OCI-LY7 (cell line): ENCODE measurements at regions not wholly inside any gene's neighbourhood (a gene's known extent, or its start where the extent isn't known, plus 50 kb on each side); places are given as distances from the start of the nearest gene placed in this dataset.

Experiments
- BruUV-seq: library from RNA; stranded (reverse); fragments of 400-500 nt; replicated peaks from 2 replicates; lab custom pipeline; 2021; lab: Mats Ljungman, UMichigan
- CTCF ChIA-PET: fragments of 300-600 bp; sonication (Branson Sonifier 250); formaldehyde crosslinking; loops from one replicate; lab custom pipeline; 2022; ENCODE audit warnings: antibody characterized with exemption; ENCODE audit not compliant: unreplicated experiment; lab: Charles Lee
- POLR2A ChIA-PET: fragments of 300-600 bp; sonication (Branson Sonifier 250); formaldehyde crosslinking; loops from one replicate; lab custom pipeline; 2022; ENCODE audit warnings: antibody characterized with exemption; lab: Charles Lee
- DNase-seq: peaks from one replicate; pipeline ENCODE4 v3.0.0-alpha.2; 2015; ENCODE audit warnings: low spot score
- H2AFZ ChIP-seq: fragments of 200-600 bp; sonication (generic), shearing (Covaris generic); 2 replicates; pipeline ENCODE4 v1.6.1; 2014; ENCODE audit warnings: mild to moderate bottlenecking, antibody characterized with exemption, low read length, moderate library complexity
- H3K27ac ChIP-seq: fragments of 200-600 bp; sonication (generic); 2 replicates; pipeline ENCODE4 v1.5.1; 2014; ENCODE audit warnings: mixed run types, low read depth, mild to moderate bottlenecking, moderate library complexity, low read length, inconsistent platforms; ENCODE audit not compliant: poor library complexity, severe bottlenecking
- H3K36me3 ChIP-seq: fragments of 200-600 bp; sonication (generic); 2 replicates; pipeline ENCODE4 v1.6.1; 2014; ENCODE audit warnings: mild to moderate bottlenecking, antibody characterized with exemption, low read length, moderate library complexity, mixed read lengths; ENCODE audit not compliant: insufficient read depth
- H3K4me1 ChIP-seq: fragments of 200-600 bp; sonication (generic); 2 replicates; pipeline ENCODE4 v1.5.1; 2014; ENCODE audit warnings: mild to moderate bottlenecking, low read length; ENCODE audit not compliant: insufficient read depth, poor library complexity, severe bottlenecking
- H3K4me2 ChIP-seq: fragments of 200-600 bp; sonication (generic); 2 replicates; pipeline ENCODE4 v1.6.1; 2014; ENCODE audit warnings: mild to moderate bottlenecking, low read length
- H3K4me3 ChIP-seq: fragments of 200-600 bp; sonication (generic); 2 replicates; pipeline ENCODE4 v1.5.1; 2014; ENCODE audit warnings: mild to moderate bottlenecking, low read depth, low read length; ENCODE audit not compliant: poor library complexity, severe bottlenecking
- H3K79me2 ChIP-seq: fragments of 200-600 bp; sonication (generic); 2 replicates; pipeline ENCODE4 v1.6.1; 2016; ENCODE audit warnings: low read depth, mild to moderate bottlenecking, low read length, moderate library complexity, mixed read lengths; ENCODE audit not compliant: insufficient read depth
- H3K9me2 ChIP-seq: fragments of 200-600 bp; sonication (generic); 2 replicates; pipeline ENCODE4 v1.6.1; 2016; ENCODE audit warnings: mild to moderate bottlenecking, low read length, mixed read lengths; ENCODE audit not compliant: insufficient read depth
- H3K9me3 ChIP-seq: fragments of 200-600 bp; sonication (generic); 2 replicates; pipeline ENCODE4 v1.6.1; 2014; ENCODE audit warnings: mild to moderate bottlenecking, mixed run types, low read length, mixed read lengths
- H4K20me1 ChIP-seq: fragments of 200-600 bp; sonication (generic); 2 replicates; pipeline ENCODE4 v1.6.1; 2014; ENCODE audit warnings: mild to moderate bottlenecking, antibody characterized with exemption, low read length, moderate library complexity, mixed read lengths; ENCODE audit not compliant: insufficient read depth
- EZH2phosphoT487 ChIP-seq: fragments of 200-600 bp; sonication (generic); IDR thresholded peaks from 2 replicates; pipeline ENCODE4 v1.6.1; 2018; ENCODE audit warnings: low read depth, borderline replicate concordance, mild to moderate bottlenecking, mixed run types, antibody characterized with exemption, low read length, moderate library complexity, mixed read lengths
- intact Hi-C: fragments of 100-400 bp; cut with micrococcal nuclease; formaldehyde crosslinking; loops from one replicate; pipeline ENCODE4 v1.10.0; 2022; ENCODE audit not compliant: unreplicated experiment
- TF ChIP-seq, protein P1 (sequence below): fragments of 200-600 bp; sonication (generic); conservative IDR thresholded peaks from 2 replicates; pipeline ENCODE4 v1.5.1; 2014; ENCODE audit warnings: mild to moderate bottlenecking, antibody characterized with exemption, low read length, moderate library complexity, mixed read lengths

DNA sequence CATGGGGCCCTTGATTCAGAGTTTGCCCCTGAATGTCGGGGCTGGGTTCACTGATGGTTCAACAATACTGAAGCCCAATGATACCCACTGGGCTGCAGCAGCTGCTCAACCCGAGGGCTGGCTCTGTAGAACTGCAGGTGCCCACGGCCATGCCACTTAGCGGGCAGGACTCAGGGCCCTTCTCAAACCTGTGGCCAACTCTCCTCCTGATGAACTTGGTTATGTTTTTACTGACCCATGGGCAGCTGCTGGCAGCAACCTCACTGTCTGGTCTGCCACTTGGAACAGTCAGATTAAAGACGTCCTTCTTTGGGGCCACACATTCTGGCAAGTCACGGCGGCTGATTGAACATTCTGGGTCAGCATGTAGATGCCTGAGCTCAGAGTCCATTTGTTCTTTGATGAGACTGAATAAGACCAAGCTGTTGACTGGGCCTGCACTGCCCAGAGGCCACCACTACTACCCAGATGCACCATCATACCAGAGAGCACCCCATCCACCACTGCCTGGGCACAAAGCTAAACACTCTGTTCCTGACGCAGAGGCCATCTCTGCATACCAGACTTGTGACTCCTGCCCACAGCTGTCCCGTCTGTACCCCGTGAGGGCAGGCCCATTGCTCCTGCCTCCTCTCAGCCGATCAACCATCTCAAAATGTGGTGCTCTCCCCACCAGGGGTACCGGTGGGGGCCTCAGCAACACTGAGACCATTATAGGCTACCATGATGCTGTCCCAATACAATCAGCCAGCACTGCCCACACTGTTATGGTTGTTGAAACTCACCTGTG, 67.8 kb downstream of the SHANK2 start:
- ChIA-PET CTCF (no interaction called here), POLR2A (no interaction called here)
- Histone ChIP-seq H2AFZ (no peak overlapping the region), H3K27ac (no peak overlapping the region), H4K20me1 (no peaks in the 10 kb centered on the region), H3K4me1 (no peaks in the 10 kb centered on the region), H3K9me3 (no peaks in the 10 kb centered on the region), H3K36me3 (no peaks in the 10 kb centered on the region), H3K79me2 (no peaks in the 10 kb centered on the region), H3K9me2 (no peaks in the 10 kb centered on the region), H3K4me2 (no peak overlapping the region), H3K4me3 (no peak overlapping the region)
- intact Hi-C loops = no loop called here
- TF ChIP-seq, protein P1, sequence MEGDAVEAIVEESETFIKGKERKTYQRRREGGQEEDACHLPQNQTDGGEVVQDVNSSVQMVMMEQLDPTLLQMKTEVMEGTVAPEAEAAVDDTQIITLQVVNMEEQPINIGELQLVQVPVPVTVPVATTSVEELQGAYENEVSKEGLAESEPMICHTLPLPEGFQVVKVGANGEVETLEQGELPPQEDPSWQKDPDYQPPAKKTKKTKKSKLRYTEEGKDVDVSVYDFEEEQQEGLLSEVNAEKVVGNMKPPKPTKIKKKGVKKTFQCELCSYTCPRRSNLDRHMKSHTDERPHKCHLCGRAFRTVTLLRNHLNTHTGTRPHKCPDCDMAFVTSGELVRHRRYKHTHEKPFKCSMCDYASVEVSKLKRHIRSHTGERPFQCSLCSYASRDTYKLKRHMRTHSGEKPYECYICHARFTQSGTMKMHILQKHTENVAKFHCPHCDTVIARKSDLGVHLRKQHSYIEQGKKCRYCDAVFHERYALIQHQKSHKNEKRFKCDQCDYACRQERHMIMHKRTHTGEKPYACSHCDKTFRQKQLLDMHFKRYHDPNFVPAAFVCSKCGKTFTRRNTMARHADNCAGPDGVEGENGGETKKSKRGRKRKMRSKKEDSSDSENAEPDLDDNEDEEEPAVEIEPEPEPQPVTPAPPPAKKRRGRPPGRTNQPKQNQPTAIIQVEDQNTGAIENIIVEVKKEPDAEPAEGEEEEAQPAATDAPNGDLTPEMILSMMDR = no peak
- no peak for TF ChIP-seq EZH2phosphoT487
- BruUV-seq = no TSS peak
- DNase-seq = no peak

DNA sequence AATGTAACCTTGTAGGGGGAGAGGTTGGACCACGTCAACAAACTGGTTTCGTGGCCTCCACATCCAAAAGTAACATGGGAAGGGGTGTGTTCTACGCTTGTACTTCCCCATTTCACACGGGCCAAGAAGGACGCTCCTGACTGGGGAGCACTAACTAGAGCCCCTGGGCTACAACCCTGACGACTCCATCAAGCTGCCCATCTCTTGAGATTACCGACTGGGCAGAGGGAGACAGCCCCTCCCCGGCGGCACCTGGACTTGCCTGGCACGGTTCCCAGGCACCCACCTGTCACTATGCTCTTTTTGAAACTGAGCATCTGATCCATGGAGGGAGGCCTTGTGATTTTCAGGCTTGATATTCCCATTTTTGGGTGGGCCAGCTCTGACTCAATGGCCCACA, 68.5 kb downstream of the SHANK2 start:
- no peak overlapping the region for H3K4me3 ChIP-seq
- H2AFZ ChIP-seq = no peak overlapping the region
- intact Hi-C loops = no loop called here
- H3K36me3 ChIP-seq = no peaks in the 10 kb centered on the region
- no peaks in the 10 kb centered on the region for H3K9me2 ChIP-seq
- no peak overlapping the region for H3K27ac ChIP-seq
- H3K9me3 ChIP-seq = no peaks in the 10 kb centered on the region
- TF ChIP-seq, protein P1 = no peak
- no peak for TF ChIP-seq EZH2phosphoT487
- H3K4me1 ChIP-seq = no peaks in the 10 kb centered on the region
- H3K79me2 ChIP-seq = no peaks in the 10 kb centered on the region
- no peaks in the 10 kb centered on the region for H4K20me1 ChIP-seq
- ChIA-PET CTCF (no interaction called here), POLR2A (no interaction called here)
- H3K4me2 ChIP-seq = no peak overlapping the region
- no peak for DNase-seq
- no TSS peak for BruUV-seq

DNA sequence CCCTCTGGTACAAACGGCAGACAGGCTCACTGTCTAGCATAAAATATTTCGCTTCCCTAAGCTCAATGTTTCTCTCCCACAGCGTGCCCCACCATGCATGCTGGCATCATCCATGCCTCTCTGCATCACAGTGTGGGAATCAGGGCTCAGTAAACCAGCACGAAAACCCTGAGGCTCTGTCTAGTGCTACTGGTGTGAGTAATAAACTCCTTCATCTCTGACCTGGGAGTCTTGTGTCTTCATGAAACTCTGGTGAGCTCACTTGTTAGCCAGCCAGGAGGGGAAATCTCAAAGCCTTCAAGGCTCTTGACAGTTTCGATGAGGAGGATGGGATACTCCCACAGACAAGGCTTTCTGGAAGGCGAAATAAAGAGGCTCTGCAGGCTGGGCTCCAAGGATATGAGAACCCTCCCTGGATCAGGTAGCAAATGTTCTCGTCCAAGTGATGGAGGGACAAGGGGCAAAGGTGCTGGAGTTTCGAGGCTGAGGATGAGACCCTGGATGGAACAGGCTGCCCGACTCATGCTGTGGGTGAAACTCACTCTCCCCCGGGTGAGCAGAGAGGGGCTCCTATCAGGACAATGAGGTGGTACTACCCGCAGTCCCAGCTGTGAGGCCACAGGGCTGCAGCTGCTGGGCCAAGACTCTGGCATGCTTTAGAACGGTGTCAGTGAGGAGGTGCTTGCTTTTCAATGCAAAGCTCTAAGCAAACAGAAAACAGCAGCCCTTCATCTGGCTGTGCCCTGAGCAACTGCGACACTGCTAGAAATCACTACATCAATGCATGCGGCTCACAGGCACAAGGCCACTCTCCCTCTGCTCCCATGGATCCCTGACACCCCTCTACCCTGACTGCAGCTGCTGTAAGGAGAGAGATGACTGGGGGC, 69.3 kb downstream of the SHANK2 start:
- intact Hi-C loops = no loop called here
- TF ChIP-seq, protein P1 = no peak
- no peak for TF ChIP-seq EZH2phosphoT487
- Histone ChIP-seq H3K4me3 (no peak overlapping the region), H3K9me3 (no peaks in the 10 kb centered on the region), H3K9me2 (no peaks in the 10 kb centered on the region), H3K4me2 (no peak overlapping the region), H3K27ac (no peak overlapping the region), H3K36me3 (no peaks in the 10 kb centered on the region), H4K20me1 (no peaks in the 10 kb centered on the region), H2AFZ (no peak overlapping the region), H3K4me1 (no peaks in the 10 kb centered on the region), H3K79me2 (no peaks in the 10 kb centered on the region)
- ChIA-PET CTCF (no interaction called here), POLR2A (no interaction called here)
- DNase-seq = no peak
- no TSS peak for BruUV-seq
